PC-9 (cell line): ENCODE measurements at regions not wholly inside any gene's neighbourhood (a gene's known extent, or its start where the extent isn't known, plus 50 kb on each side); places are given as distances from the start of the nearest gene placed in this dataset.

Experiments used
- BruUV-seq: library from RNA; stranded (reverse); fragments of 400-500 nt; replicated peaks from 2 replicates; lab custom pipeline; 2021; lab: Mats Ljungman, UMichigan
- CTCF ChIA-PET: fragments of 300-600 bp; sonication (Branson Sonifier 250); formaldehyde crosslinking; loops from one replicate; lab custom pipeline; 2022; ENCODE audit warnings: antibody characterized with exemption; lab: Charles Lee
- POLR2A ChIA-PET: fragments of 300-600 bp; sonication (Branson Sonifier 250); formaldehyde crosslinking; loops from one replicate; lab custom pipeline; 2022; ENCODE audit warnings: antibody characterized with exemption; ENCODE audit not compliant: unreplicated experiment; lab: Charles Lee
- DNase-seq, 2 experiments: peaks; one replicate each; pipeline versions ENCODE4 v3.0.0 to v3.0.0-alpha.2; 2015 to 2022; ENCODE audit warnings: mixed read lengths in 1 of 2
- H2AFZ ChIP-seq: fragments of 200-600 bp; sonication (generic); 2 replicates; pipeline ENCODE4 v1.8.1; 2017; ENCODE audit warnings: antibody characterized with exemption
- H3F3A ChIP-seq: fragments of 200-600 bp; sonication (generic); 2 replicates; pipeline ENCODE4 v1.8.1; 2017; ENCODE audit warnings: antibody characterized with exemption, mild to moderate bottlenecking, low read depth; ENCODE audit not compliant: insufficient read depth
- H3K27ac ChIP-seq: fragments of 200-600 bp; sonication (generic); 2 replicates; pipeline ENCODE4 v1.6.1; 2016; ENCODE audit warnings: mixed run types
- H3K27me3 ChIP-seq: fragments of 200-600 bp; sonication (generic); 2 replicates; pipeline ENCODE4 v1.6.1; 2016; ENCODE audit warnings: low read depth, mixed run types; ENCODE audit not compliant: insufficient read depth
- H3K36me3 ChIP-seq: fragments of 200-600 bp; sonication (generic); 2 replicates; pipeline ENCODE4 v1.6.1; 2016; ENCODE audit warnings: low read depth, mixed run types
- H3K4me1 ChIP-seq: fragments of 200-600 bp; sonication (generic); replicated peaks from 2 replicates; pipeline ENCODE4 v1.6.1; 2016; ENCODE audit warnings: mixed run types; ENCODE audit not compliant: insufficient read depth
- H3K4me2 ChIP-seq: fragments of 200-600 bp; sonication (generic); 2 replicates; pipeline ENCODE4 v1.6.1; 2017; ENCODE audit warnings: mixed run types
- H3K4me3 ChIP-seq: fragments of 200-600 bp; sonication (generic); 2 replicates; pipeline ENCODE4 v1.6.1; 2016; ENCODE audit warnings: mixed run types
- H3K79me2 ChIP-seq: fragments of 200-600 bp; sonication (generic); 2 replicates; pipeline ENCODE4 v1.6.1; 2017; ENCODE audit warnings: low read depth, mixed run types
- H3K9me2 ChIP-seq: fragments of 200-600 bp; sonication (generic); 2 replicates; pipeline ENCODE4 v1.8.1; 2017; ENCODE audit warnings: mild to moderate bottlenecking; ENCODE audit not compliant: insufficient read depth
- H3K9me3 ChIP-seq: fragments of 200-600 bp; sonication (generic); 2 replicates; pipeline ENCODE4 v1.8.1; 2016; ENCODE audit warnings: low read depth; ENCODE audit not compliant: insufficient read depth
- H4K20me1 ChIP-seq: fragments of 200-600 bp; sonication (generic); 2 replicates; pipeline ENCODE4 v1.8.1; 2017; ENCODE audit not compliant: insufficient read depth
- CTCF ChIP-seq: fragments of 200-600 bp; sonication (generic); conservative IDR thresholded peaks from 2 replicates; pipeline ENCODE4 v1.6.1; 2017; ENCODE audit warnings: mixed run types, antibody characterized with exemption, mild to moderate bottlenecking, moderate library complexity
- EZH2 ChIP-seq: fragments of 200-600 bp; sonication (generic); IDR thresholded peaks from 2 replicates; pipeline ENCODE4 v1.8.0; 2017; ENCODE audit warnings: antibody characterized with exemption, low read depth
- intact Hi-C: fragments of 100-400 bp; cut with micrococcal nuclease; formaldehyde crosslinking; loops from one replicate; pipeline ENCODE4 v1.10.0; 2022; ENCODE audit not compliant: unreplicated experiment

GRCh38 chr13:104485571-104485970, 1419.4 kb upstream of the SLC10A2 start:
- Histone ChIP-seq H2AFZ (no peak overlapping the region), H3K4me2 (no peak overlapping the region), H3K27ac (no peak overlapping the region), H3K4me3 (no peak overlapping the region), H3K79me2 (no peaks in the 10 kb centered on the region), H3K9me2 (no peaks in the 10 kb centered on the region), H3K9me3 (no peaks in the 10 kb centered on the region), H4K20me1 (no peaks in the 10 kb centered on the region), H3K36me3 (no peaks in the 10 kb centered on the region), H3K4me1 (no peaks in the 10 kb centered on the region), H3K27me3 (no peaks in the 10 kb centered on the region), H3F3A (no peaks in the 10 kb centered on the region)
- no peak for TF ChIP-seq EZH2
- TF ChIP-seq CTCF, result no peak
- intact Hi-C loops, result no loop called here
- CTCF ChIA-PET, result no interaction called here
- POLR2A ChIA-PET, result no interaction called here
- BruUV-seq, result no TSS peak
- no peak for DNase-seq

GRCh38 chr13:104483631-104484030, 1417.4 kb upstream of the SLC10A2 start:
- intact Hi-C loops, result no loop called here
- CTCF ChIA-PET, result no interaction called here
- H3K36me3 ChIP-seq, result no peaks in the 10 kb centered on the region

GRCh38 chr13:104477261-104477660, 1411.0 kb upstream of the SLC10A2 start:
- ChIA-PET POLR2A (no interaction called here), CTCF (no interaction called here)
- DNase-seq, result no peak
- Histone ChIP-seq H2AFZ (no peak overlapping the region), H3K9me3 (no peaks in the 10 kb centered on the region; the same call in 1 of the 2 replicates), H3K9me2 (no peaks in the 10 kb centered on the region; the same call in 1 of the 2 replicates), H3F3A (no peaks in the 10 kb centered on the region), H3K36me3 (no peaks in the 10 kb centered on the region), H4K20me1 (no peaks in the 10 kb centered on the region), H3K79me2 (no peaks in the 10 kb centered on the region), H3K4me2 (no peak overlapping the region), H3K4me1 (no peaks in the 10 kb centered on the region), H3K27ac (no peak overlapping the region), H3K27me3 (no peaks in the 10 kb centered on the region), H3K4me3 (no peak overlapping the region)
- intact Hi-C loops, result no loop called here
- BruUV-seq, result no TSS peak
- TF ChIP-seq CTCF (no peak), EZH2 (no peak)

More at GRCh38 chr13:104483631-104484030, 1417.4 kb upstream of the SLC10A2 start:
- no peak for DNase-seq
- Histone ChIP-seq H4K20me1 (no peaks in the 10 kb centered on the region), H3K27me3 (no peaks in the 10 kb centered on the region), H3K4me1 (no peaks in the 10 kb centered on the region), H3K4me2 (no peak overlapping the region), H3K9me2 (no peaks in the 10 kb centered on the region), H2AFZ (no peak overlapping the region), H3K9me3 (no peaks in the 10 kb centered on the region; the same call in 1 of the 2 replicates), H3K79me2 (no peaks in the 10 kb centered on the region), H3K27ac (no peak overlapping the region), H3F3A (no peaks in the 10 kb centered on the region), H3K4me3 (no peak overlapping the region)
- no peak for TF ChIP-seq EZH2
- no peak for TF ChIP-seq CTCF
- no TSS peak for BruUV-seq
- POLR2A ChIA-PET, result no interaction called here
